HCEC 1CT (cell line): ENCODE measurements at regions not wholly inside any gene's neighbourhood (a gene's known extent, or its start where the extent isn't known, plus 50 kb on each side); places are given as distances from the start of the nearest gene placed in this dataset.
"Not testable (repeated sequence)": the region's sequence is repeated elsewhere in the genome, so short reads cannot be mapped to it uniquely, and the experiment has no call there.

Experiments
- DNase-seq: peaks from one replicate; pipeline ENCODE4 v3.0.0-alpha.2; 2017

GRCh38 chr5:128813317-128814070, 151.8 kb upstream of the SLC27A6 start:
- DNase-seq = no peak

- DNase-seq = no peak
Measured at GRCh38 chr5:128815201-128815600, 150.1 kb upstream of the SLC27A6 start.

GRCh38 chr5:128825826-128826225, 139.5 kb upstream of the SLC27A6 start:
- DNase-seq = peak; percentile 52

- peak; percentile 14 for DNase-seq
Measured at GRCh38 chr5:128826275-128826674, 139.0 kb upstream of the SLC27A6 start.

GRCh38 chr5:128836571-128836970, 128.7 kb upstream of the SLC27A6 start:
- DNase-seq = no peak

- no peak for DNase-seq
Measured at GRCh38 chr5:128838623-128839022, 126.7 kb upstream of the SLC27A6 start.

- no peak for DNase-seq
Measured at GRCh38 chr5:128842241-128842640, 123.0 kb upstream of the SLC27A6 start.

- peak; percentile 46 for DNase-seq
Measured at GRCh38 chr5:128844354-128844923, 120.8 kb upstream of the SLC27A6 start.

- DNase-seq = no peak
Measured at GRCh38 chr5:128850049-128850448, 115.2 kb upstream of the SLC27A6 start.

GRCh38 chr5:128854931-128855330, 110.4 kb upstream of the SLC27A6 start:
- DNase-seq = no peak

- DNase-seq = peak; percentile 59
Measured at GRCh38 chr5:128857076-128857677, 108.1 kb upstream of the SLC27A6 start.

GRCh38 chr5:128858995-128859394, 106.3 kb upstream of the SLC27A6 start:
- no peak for DNase-seq

- DNase-seq = not testable (repeated sequence)
Measured at GRCh38 chr5:128861155-128861554, 104.1 kb upstream of the SLC27A6 start.

GRCh38 chr5:128869970-128870369, 95.3 kb upstream of the SLC27A6 start:
- DNase-seq = no peak

- no peak for DNase-seq
Measured at GRCh38 chr5:128870373-128870772, 94.9 kb upstream of the SLC27A6 start.

GRCh38 chr5:128870923-128871322, 94.4 kb upstream of the SLC27A6 start:
- DNase-seq = no peak

- DNase-seq = no peak
Measured at GRCh38 chr5:128876569-128877382, 88.5 kb upstream of the SLC27A6 start.

GRCh38 chr5:128877476-128877875, 87.8 kb upstream of the SLC27A6 start:
- DNase-seq = no peak

- DNase-seq = no peak
Measured at GRCh38 chr5:128881502-128882018, 83.7 kb upstream of the SLC27A6 start.

- no peak for DNase-seq
Measured at GRCh38 chr5:128885649-128886255, 79.5 kb upstream of the SLC27A6 start.

GRCh38 chr5:128895122-128895521, 70.2 kb upstream of the SLC27A6 start:
- DNase-seq = no peak

GRCh38 chr5:128896675-128897074, 68.6 kb upstream of the SLC27A6 start:
- DNase-seq = no peak

GRCh38 chr5:128903550-128903949, 61.7 kb upstream of the SLC27A6 start:
- no peak for DNase-seq
